ENCODE measurements at regions not wholly inside any gene's neighbourhood (a gene's known extent, or its start where the extent isn't known, plus 50 kb on each side); places are given as distances from the start of the nearest gene placed in this dataset.

DNA sequence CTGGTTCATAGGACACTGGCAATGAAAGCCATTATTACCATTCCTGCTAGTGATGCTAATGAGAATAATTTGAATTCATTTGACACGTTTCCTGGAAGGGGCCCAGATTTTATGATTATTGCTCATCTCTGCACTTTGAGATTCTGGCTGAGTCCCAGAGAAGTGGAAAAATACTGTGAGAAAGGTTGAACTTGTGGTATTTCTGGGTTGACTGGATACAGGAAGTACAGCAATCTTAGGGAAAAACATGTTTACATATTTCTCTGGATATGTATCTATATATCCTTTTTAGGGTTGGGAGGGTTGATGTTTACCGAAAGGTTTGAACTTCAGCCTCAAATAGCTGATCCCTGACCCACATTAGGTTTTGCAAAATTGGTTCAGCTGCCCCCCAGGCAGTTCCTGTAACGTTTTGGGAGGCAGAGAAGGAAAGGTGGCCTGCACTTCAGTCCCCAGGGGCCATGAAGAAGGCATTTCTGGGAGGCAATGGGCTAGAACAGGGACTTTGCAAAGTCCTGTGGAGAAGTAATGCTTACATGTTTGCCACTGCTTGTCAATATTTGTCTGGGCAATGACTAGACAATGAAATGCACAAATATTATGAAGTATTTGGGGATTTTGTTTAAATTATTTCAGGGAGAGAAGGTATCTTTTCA, 253.7 kb upstream of the PITRM1 start:
- 86% methylated on average over 3 of the region's 3 CpGs for WGBS, 2 experiments

DNA sequence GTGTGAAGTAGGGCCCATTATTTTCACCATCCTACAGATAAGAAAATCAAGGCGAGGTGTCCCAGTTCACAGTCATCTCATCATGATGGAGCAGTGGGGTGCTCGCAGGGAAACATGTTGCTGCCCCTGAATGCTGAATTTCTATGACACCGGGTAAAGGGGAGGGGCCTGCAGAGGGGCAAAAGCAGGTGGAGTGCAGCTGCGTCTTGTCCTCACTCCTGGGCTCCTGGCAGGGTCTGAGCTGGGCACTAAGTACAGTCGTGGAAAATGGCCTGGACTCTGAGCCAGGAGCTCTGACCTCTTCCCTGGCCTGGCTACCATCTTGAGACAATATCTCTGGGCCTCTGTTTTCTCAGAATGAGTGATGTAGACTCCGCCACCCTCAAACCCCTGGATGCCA, 253.1 kb upstream of the PITRM1 start:
- WGBS, 2 experiments: 86 to 91% methylated on average over 6 of the region's 6 CpGs

More for the DNA sequence above, 253.7 kb upstream of the PITRM1 start:
- no peaks in the 10 kb centered on the region for H3K4me1 ChIP-seq (ENCODE audit: control insufficient read depth, insufficient read depth, low read length)
- H3K4me3 ChIP-seq (ENCODE audit: insufficient read depth, low read depth, low read length): no peak overlapping the region
- H3K9me3 ChIP-seq (ENCODE audit: control insufficient read depth, low read length): no peaks in the 10 kb centered on the region
- no peaks in the 10 kb centered on the region for H3K27me3 ChIP-seq (ENCODE audit: control insufficient read depth, insufficient read depth, low read length, poor library complexity, severe bottlenecking)
- H3K27ac ChIP-seq (ENCODE audit: insufficient read depth, low read depth, low read length, poor library complexity, severe bottlenecking): no peak overlapping the region
- H3K36me3 ChIP-seq (ENCODE audit: control insufficient read depth, insufficient read depth, low read length): no peaks in the 10 kb centered on the region

DNA sequence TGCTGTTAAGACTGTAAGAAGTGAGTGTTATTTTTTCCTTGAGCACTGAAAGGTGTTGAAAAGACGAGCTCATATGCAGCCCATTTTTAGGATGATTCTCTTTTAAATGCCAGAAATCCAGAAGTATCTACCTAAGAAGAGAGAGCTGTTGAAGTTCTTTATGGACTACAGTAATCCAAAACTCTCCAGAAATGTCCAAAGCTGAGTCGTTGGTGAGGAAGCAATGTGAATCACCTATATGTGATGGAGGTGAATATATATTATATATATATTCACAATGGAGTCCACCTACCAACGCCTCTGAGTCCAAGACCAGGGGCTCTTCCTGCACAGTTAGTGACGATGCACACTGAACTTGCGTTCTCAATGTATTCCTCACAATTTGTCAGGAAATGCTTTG, 252.7 kb upstream of the PITRM1 start:
- H3K27me3 ChIP-seq (ENCODE audit: control insufficient read depth, insufficient read depth, low read length, poor library complexity, severe bottlenecking): no peaks in the 10 kb centered on the region
- no peak overlapping the region for H3K27ac ChIP-seq (ENCODE audit: insufficient read depth, low read depth, low read length, poor library complexity, severe bottlenecking)
- H3K4me3 ChIP-seq (ENCODE audit: insufficient read depth, low read depth, low read length): no peak overlapping the region
- no peaks in the 10 kb centered on the region for H3K36me3 ChIP-seq (ENCODE audit: control insufficient read depth, insufficient read depth, low read length)
- 93 to 98% methylated on average over 4 of the region's 5 CpGs for WGBS, 2 experiments
- no peaks in the 10 kb centered on the region for H3K9me3 ChIP-seq (ENCODE audit: control insufficient read depth, low read length)
- H3K4me1 ChIP-seq (ENCODE audit: control insufficient read depth, insufficient read depth, low read length): no peaks in the 10 kb centered on the region

More for the DNA sequence above, 253.1 kb upstream of the PITRM1 start:
- Histone ChIP-seq H3K36me3 (ENCODE audit: control insufficient read depth, insufficient read depth, low read length) (no peaks in the 10 kb centered on the region), H3K27ac (ENCODE audit: insufficient read depth, low read depth, low read length, poor library complexity, severe bottlenecking) (no peak overlapping the region), H3K9me3 (ENCODE audit: control insufficient read depth, low read length) (no peaks in the 10 kb centered on the region), H3K4me1 (ENCODE audit: control insufficient read depth, insufficient read depth, low read length) (no peaks in the 10 kb centered on the region), H3K4me3 (ENCODE audit: insufficient read depth, low read depth, low read length) (no peak overlapping the region), H3K27me3 (ENCODE audit: control insufficient read depth, insufficient read depth, low read length, poor library complexity, severe bottlenecking) (no peaks in the 10 kb centered on the region)

DNA sequence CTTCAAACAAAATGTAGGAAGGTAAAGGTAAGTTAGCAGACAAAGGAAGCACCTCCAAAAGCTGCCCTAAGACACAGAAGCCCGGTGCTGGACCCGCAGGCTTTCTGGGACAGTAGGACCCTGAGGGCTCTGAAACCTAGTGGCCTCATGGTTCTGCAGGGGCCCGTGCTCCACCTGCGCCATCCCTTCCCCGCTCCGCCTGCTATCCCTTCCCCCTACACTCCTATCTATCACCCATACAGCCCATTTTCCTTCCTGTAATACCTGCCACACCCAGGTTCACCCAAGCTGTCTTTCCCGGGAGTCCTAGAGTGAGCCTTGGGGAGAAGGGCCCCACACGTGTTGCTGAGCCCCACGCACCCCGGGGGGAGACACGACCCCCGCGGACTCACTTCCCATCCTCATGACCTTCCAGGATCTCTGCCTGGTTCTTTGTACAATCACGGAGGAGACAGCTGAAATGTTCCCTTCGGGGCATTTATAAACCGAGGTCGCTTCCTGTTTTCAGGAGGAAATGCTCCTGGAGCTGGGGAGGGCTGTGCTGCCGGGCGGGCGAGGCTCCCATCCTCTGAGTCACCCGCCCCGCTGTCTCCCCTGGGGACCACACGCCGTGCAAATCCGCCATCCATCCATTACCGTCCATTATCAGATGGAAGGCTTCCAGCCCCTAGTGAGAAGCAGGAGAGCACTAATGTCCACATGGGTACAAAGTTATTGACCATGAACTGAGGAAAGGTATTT, 251.7 kb upstream of the PITRM1 start:
- Histone ChIP-seq H3K4me1 (ENCODE audit: control insufficient read depth, insufficient read depth, low read length) (no peaks in the 10 kb centered on the region), H3K4me3 (ENCODE audit: insufficient read depth, low read depth, low read length) (no peak overlapping the region), H3K9me3 (ENCODE audit: control insufficient read depth, low read length) (no peaks in the 10 kb centered on the region), H3K27ac (ENCODE audit: insufficient read depth, low read depth, low read length, poor library complexity, severe bottlenecking) (no peak overlapping the region), H3K27me3 (ENCODE audit: control insufficient read depth, insufficient read depth, low read length, poor library complexity, severe bottlenecking) (no peaks in the 10 kb centered on the region), H3K36me3 (ENCODE audit: control insufficient read depth, insufficient read depth, low read length) (no peaks in the 10 kb centered on the region)
- WGBS, 2 experiments: 88% methylated on average over 26 of the region's 26 CpGs

DNA sequence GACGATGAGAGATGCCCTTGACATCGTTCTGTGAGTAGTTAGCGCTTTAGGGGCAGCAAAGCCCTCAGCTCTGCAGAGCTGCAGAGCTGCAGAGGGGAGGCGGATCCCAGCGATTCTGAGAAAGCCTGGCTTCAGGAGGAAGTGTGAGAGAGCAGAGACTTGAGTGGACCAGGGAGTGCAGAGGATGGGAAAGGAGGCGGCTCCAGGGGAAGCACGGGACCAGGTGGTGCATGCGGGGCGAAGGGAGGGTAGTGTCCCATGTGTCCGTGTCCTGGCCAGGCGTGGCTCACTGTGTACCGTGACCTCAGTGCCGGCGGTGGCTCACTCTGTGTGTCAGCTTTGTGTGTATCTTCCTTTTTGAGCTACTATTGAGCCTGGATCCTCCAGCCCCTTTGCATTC, 250.8 kb upstream of the PITRM1 start:
- 91 to 92% methylated on average over 14 of the region's 14 CpGs for WGBS, 2 experiments
- Histone ChIP-seq H3K27ac (ENCODE audit: insufficient read depth, low read depth, low read length, poor library complexity, severe bottlenecking) (no peak overlapping the region), H3K4me3 (ENCODE audit: insufficient read depth, low read depth, low read length) (no peak overlapping the region), H3K36me3 (ENCODE audit: control insufficient read depth, insufficient read depth, low read length) (no peaks in the 10 kb centered on the region), H3K27me3 (ENCODE audit: control insufficient read depth, insufficient read depth, low read length, poor library complexity, severe bottlenecking) (no peaks in the 10 kb centered on the region), H3K9me3 (ENCODE audit: control insufficient read depth, low read length) (no peaks in the 10 kb centered on the region), H3K4me1 (ENCODE audit: control insufficient read depth, insufficient read depth, low read length) (no peaks in the 10 kb centered on the region)

DNA sequence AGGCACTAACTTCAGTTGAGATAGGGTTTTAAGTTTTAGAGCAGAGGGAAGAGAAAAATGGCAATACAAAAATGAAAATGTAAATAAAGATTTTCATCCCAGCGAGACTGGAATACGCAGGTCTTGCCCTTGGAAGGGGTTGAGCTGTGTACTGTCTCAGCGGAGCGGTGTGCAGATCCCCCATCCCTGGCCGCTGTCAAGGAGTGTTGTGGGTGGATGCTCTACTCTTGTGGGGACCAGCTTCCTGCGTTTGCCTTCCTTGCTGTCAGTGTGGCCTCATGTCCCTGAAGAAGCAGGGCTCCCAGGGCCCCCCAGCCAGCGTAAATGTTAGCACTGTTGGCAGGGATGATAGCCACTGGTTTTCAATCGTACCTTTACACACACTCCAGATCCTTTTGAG, 249.7 kb upstream of the PITRM1 start:
- WGBS, 2 experiments: 83% methylated on average over 8 of the region's 8 CpGs
- Histone ChIP-seq H3K36me3 (ENCODE audit: control insufficient read depth, insufficient read depth, low read length) (no peaks in the 10 kb centered on the region), H3K4me1 (ENCODE audit: control insufficient read depth, insufficient read depth, low read length) (no peaks in the 10 kb centered on the region), H3K9me3 (ENCODE audit: control insufficient read depth, low read length) (no peaks in the 10 kb centered on the region), H3K27me3 (ENCODE audit: control insufficient read depth, insufficient read depth, low read length, poor library complexity, severe bottlenecking) (no peaks in the 10 kb centered on the region), H3K27ac (ENCODE audit: insufficient read depth, low read depth, low read length, poor library complexity, severe bottlenecking) (no peak overlapping the region), H3K4me3 (ENCODE audit: insufficient read depth, low read depth, low read length) (no peak overlapping the region)

DNA sequence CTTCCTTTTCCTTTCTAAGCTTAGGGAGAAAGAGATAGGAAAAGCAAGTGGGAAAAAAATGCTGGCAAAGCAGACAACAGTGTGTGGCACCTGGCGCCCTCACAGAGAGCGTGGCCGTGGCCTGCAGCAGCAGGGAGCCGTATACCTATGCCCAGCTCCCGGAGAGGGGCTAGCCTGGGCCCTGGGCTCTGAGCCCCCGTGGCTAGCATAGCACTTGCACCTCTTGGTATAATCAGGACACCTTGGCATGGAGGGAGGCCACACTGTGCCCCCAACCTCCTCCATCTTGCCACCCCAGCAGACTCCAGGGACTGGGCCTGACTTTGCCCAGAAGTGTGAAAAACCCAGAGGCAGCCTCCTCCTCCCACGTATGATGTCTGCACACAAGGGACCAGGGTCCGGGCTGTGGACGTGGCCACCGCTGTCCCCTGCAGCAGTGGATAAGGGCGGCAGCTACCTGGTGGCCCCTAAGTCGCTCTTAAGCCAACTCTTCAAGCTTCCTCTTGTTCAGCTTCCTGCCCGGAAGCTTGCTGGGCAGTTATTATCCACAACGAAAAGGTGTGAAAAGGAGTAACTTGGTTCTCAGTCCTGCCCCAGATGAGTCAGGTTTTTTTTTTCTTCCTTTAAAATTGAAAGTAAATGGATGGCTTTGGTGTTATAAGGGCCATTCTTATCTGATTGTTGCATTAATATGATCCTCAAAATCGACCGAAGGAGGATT, 249.1 kb upstream of the PITRM1 start:
- no peaks in the 10 kb centered on the region for H3K36me3 ChIP-seq (ENCODE audit: control insufficient read depth, insufficient read depth, low read length)
- no peaks in the 10 kb centered on the region for H3K27me3 ChIP-seq (ENCODE audit: control insufficient read depth, insufficient read depth, low read length, poor library complexity, severe bottlenecking)
- no peaks in the 10 kb centered on the region for H3K9me3 ChIP-seq (ENCODE audit: control insufficient read depth, low read length)
- H3K4me3 ChIP-seq (ENCODE audit: insufficient read depth, low read depth, low read length): no peak overlapping the region
- WGBS, 2 experiments: 81% methylated on average over 16 of the region's 16 CpGs
- H3K27ac ChIP-seq (ENCODE audit: insufficient read depth, low read depth, low read length, poor library complexity, severe bottlenecking): no peak overlapping the region
- H3K4me1 ChIP-seq (ENCODE audit: control insufficient read depth, insufficient read depth, low read length): no peaks in the 10 kb centered on the region

DNA sequence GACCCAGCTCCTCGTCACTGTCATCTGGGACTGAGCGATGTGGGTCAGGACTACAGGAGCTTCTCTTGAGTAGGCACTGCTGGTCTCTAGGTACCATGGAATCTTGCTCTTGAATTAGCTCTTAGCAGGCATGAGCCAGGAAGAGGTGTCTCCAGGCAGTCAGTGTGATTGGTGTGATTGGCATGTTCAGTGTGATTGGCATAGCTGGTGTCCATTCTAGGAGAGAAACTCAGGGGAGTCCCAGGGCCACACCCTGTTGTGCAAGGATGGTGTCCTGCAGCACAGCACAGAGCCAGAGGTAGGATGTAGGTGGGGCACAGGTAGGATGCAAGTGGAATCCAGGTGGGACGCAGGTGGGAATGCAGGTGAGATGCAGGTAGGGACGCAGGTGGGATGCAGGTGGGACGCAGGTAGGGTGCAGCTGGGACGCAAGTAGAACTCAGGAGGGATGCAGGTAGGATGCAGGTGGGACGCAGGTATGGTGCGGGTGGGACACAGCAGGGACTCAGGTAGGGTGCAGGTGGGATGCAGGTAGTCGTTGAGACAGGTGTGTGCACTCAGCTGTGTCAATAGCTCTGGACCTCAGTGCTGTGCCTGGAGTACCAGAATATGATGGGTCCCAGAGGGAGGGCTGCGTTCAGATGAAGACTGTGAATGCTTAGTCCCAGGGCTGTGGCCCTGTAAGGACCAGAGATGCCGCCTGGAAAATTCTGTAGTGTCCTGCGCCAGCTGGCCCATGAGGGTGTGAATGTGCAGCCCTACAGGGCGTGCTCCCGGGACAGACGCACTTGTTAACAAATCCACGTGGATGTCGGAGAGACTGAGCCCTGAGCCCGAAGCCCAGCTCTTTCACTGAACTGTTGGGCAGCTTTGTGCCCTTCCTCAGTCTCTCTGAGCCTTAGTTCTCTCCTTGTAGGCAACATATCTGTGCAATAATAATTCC, 248.2 kb upstream of the PITRM1 start:
- no peaks in the 10 kb centered on the region for H3K4me1 ChIP-seq (ENCODE audit: control insufficient read depth, insufficient read depth, low read length)
- H3K27me3 ChIP-seq (ENCODE audit: control insufficient read depth, insufficient read depth, low read length, poor library complexity, severe bottlenecking): no peaks in the 10 kb centered on the region
- no peaks in the 10 kb centered on the region for H3K36me3 ChIP-seq (ENCODE audit: control insufficient read depth, insufficient read depth, low read length)
- no peak overlapping the region for H3K27ac ChIP-seq (ENCODE audit: insufficient read depth, low read depth, low read length, poor library complexity, severe bottlenecking)
- no peak overlapping the region for H3K4me3 ChIP-seq (ENCODE audit: insufficient read depth, low read depth, low read length)
- H3K9me3 ChIP-seq (ENCODE audit: control insufficient read depth, low read length): no peaks in the 10 kb centered on the region
- WGBS, 2 experiments: 91 to 93% methylated on average over 18 of the region's 18 CpGs

DNA sequence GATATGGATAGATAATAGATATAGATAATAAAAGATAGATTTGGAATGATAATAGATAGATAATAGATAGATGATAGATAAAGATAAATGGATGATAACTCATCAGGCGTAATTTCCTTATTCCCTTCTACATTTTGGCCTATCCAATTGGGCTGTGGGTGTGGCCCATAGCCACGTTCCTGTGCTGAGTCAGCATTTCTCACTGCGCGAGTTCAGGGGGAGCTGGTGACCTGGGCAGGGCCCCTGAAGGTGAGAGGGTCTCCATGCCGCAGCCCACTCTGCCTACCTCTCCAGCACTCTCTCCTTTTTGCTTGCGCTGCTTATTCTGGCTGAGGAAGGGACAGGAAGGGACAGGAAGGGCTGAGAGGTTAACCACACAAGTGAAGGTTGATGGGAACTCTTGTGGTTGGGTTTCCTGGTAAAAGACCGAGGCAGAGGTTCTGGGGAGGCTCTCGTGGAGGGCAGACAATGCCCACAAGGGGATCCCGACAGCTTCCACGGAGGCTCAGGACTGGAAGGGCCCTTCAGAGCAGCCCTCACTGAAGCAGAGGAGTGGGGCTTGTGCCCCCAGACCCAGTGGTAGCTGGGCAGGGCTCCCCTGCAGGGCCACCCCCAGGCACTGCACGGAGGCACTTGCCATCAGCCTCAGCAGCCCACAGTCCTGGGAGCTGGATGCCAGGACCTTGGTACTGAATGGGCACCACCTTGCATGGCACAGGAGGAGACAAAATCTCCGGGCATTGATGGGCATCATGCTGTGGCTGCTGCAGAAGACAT, 247.3 kb upstream of the PITRM1 start:
- no peak overlapping the region for H3K4me3 ChIP-seq (ENCODE audit: insufficient read depth, low read depth, low read length)
- WGBS, 2 experiments: 83 to 85% methylated on average over 12 of the region's 12 CpGs
- H3K36me3 ChIP-seq (ENCODE audit: control insufficient read depth, insufficient read depth, low read length): no peaks in the 10 kb centered on the region
- no peaks in the 10 kb centered on the region for H3K27me3 ChIP-seq (ENCODE audit: control insufficient read depth, insufficient read depth, low read length, poor library complexity, severe bottlenecking)
- no peaks in the 10 kb centered on the region for H3K9me3 ChIP-seq (ENCODE audit: control insufficient read depth, low read length)
- H3K4me1 ChIP-seq (ENCODE audit: control insufficient read depth, insufficient read depth, low read length): no peaks in the 10 kb centered on the region
- no peak overlapping the region for H3K27ac ChIP-seq (ENCODE audit: insufficient read depth, low read depth, low read length, poor library complexity, severe bottlenecking)

Data from ectodermal cell (in vitro differentiated cells).